Hepatocyte (in vitro differentiated cells): ENCODE measurements at regions not wholly inside any gene's neighbourhood (a gene's known extent, or its start where the extent isn't known, plus 50 kb on each side); places are given as distances from the start of the nearest gene placed in this dataset.
"Not testable (repeated sequence)": the region's sequence is repeated elsewhere in the genome, so short reads cannot be mapped to it uniquely, and the experiment has no call there.

ENCODE experiments used
- DNase-seq: peaks from one replicate; pipeline ENCODE4 v3.0.0-alpha.2; 2016; ENCODE audit warnings: low spot score
- H2AFZ ChIP-seq: fragments of 200-600 bp; sonication (generic); 2 replicates; pipeline ENCODE4 v1.6.0; 2016; ENCODE audit warnings: antibody characterized with exemption, mild to moderate bottlenecking
- H3K27ac ChIP-seq: fragments of 200-600 bp; sonication (generic); 2 replicates; pipeline ENCODE4 v1.5.1; 2016; ENCODE audit warnings: mild to moderate bottlenecking
- H3K27me3 ChIP-seq: fragments of 200-600 bp; sonication (generic); 2 replicates; pipeline ENCODE4 v1.6.1; 2016
- H3K36me3 ChIP-seq: fragments of 200-600 bp; sonication (generic); replicated peaks from 2 replicates; pipeline ENCODE4 v1.5.1; 2016; ENCODE audit warnings: low read depth; ENCODE audit not compliant: insufficient read depth
- H3K4me1 ChIP-seq: fragments of 200-600 bp; sonication (generic); 2 replicates; pipeline ENCODE4 v1.5.1; 2016; ENCODE audit warnings: mild to moderate bottlenecking, moderate library complexity; ENCODE audit not compliant: insufficient read depth
- H3K4me2 ChIP-seq: fragments of 200-600 bp; sonication (generic); 2 replicates; pipeline ENCODE4 v1.6.0; 2016
- H3K4me3 ChIP-seq: fragments of 200-600 bp; sonication (generic); 2 replicates; pipeline ENCODE4 v1.5.1; 2016; ENCODE audit warnings: mild to moderate bottlenecking
- H3K79me2 ChIP-seq: fragments of 200-600 bp; sonication (generic); 2 replicates; pipeline ENCODE4 v1.6.0; 2017; ENCODE audit warnings: mild to moderate bottlenecking
- H3K9me2 ChIP-seq: fragments of 200-600 bp; sonication (generic); replicated peaks from 2 replicates; pipeline ENCODE4 v1.6.0; 2017; ENCODE audit warnings: mild to moderate bottlenecking; ENCODE audit not compliant: insufficient read depth
- H3K9me3 ChIP-seq: fragments of 200-600 bp; sonication (generic); 2 replicates; pipeline ENCODE4 v1.5.1; 2016; ENCODE audit warnings: low read depth, mild to moderate bottlenecking
- H4K20me1 ChIP-seq: fragments of 200-600 bp; sonication (generic); 2 replicates; pipeline ENCODE4 v1.6.0; 2016; ENCODE audit warnings: mild to moderate bottlenecking; ENCODE audit not compliant: insufficient read depth, poor library complexity, severe bottlenecking
- EZH2 ChIP-seq: fragments of 200-600 bp; sonication (generic); IDR thresholded peaks from 2 replicates; pipeline ENCODE4 v1.6.1; 2016; ENCODE audit warnings: antibody characterized with exemption, mild to moderate bottlenecking, borderline replicate concordance
- EZH2phosphoT487 ChIP-seq: fragments of 200-600 bp; sonication (generic); IDR thresholded peaks from one replicate; pipeline ENCODE4 v1.6.1; 2018; ENCODE audit warnings: antibody characterized with exemption, mild to moderate bottlenecking, low read depth, moderate library complexity; ENCODE audit not compliant: unreplicated experiment, severe bottlenecking
- WGBS: methylation state at CpG from one replicate; pipeline ENCODE4 v1.1.6; 2016; ENCODE audit warnings: low lambda C conversion rate; ENCODE audit errors: missing lambda C conversion rate; 5-methylcytosine and 5-hydroxymethylcytosine counted together
- TF ChIP-seq, protein P1 (sequence below): fragments of 200-600 bp; sonication (generic); IDR thresholded peaks from 2 replicates; pipeline ENCODE4 v1.5.1; 2016; ENCODE audit warnings: antibody characterized with exemption, mild to moderate bottlenecking; ENCODE audit not compliant: poor library complexity

DNA sequence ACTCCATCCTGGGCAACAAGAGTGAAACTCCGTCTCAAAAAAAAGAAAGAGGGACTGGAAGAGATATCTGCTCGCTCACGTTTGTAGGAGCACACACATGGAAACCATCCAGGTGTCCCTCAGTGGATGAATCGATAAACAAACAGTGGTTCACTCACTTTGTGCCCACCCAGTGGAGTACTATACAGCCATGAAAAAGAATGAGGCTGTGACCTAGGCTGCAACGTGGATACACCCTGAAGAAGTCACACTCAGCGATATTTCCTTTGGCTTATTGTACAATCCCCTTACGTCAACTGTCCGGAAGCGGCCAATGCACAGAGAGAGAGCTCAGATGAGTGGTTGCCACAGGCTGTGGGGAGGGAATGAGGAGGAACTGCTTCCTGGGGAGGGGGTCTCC lies 82.3 kb upstream of the PPP2R3B start:
- WGBS = 93% methylated on average over 9 of the region's 9 CpGs
- Histone ChIP-seq H4K20me1 (no peaks in the 10 kb centered on the region), H3K27ac (no peak overlapping the region), H3K27me3 (no peaks in the 10 kb centered on the region), H2AFZ (no peak overlapping the region), H3K4me1 (no peaks in the 10 kb centered on the region), H3K4me3 (no peak overlapping the region), H3K9me2 (no peaks in the 10 kb centered on the region), H3K36me3 (no peaks in the 10 kb centered on the region), H3K79me2 (no peaks in the 10 kb centered on the region), H3K4me2 (no peak overlapping the region), H3K9me3 (no peaks in the 10 kb centered on the region)
- no peak for TF ChIP-seq EZH2
- no peak for TF ChIP-seq EZH2phosphoT487
- TF ChIP-seq, protein P1, sequence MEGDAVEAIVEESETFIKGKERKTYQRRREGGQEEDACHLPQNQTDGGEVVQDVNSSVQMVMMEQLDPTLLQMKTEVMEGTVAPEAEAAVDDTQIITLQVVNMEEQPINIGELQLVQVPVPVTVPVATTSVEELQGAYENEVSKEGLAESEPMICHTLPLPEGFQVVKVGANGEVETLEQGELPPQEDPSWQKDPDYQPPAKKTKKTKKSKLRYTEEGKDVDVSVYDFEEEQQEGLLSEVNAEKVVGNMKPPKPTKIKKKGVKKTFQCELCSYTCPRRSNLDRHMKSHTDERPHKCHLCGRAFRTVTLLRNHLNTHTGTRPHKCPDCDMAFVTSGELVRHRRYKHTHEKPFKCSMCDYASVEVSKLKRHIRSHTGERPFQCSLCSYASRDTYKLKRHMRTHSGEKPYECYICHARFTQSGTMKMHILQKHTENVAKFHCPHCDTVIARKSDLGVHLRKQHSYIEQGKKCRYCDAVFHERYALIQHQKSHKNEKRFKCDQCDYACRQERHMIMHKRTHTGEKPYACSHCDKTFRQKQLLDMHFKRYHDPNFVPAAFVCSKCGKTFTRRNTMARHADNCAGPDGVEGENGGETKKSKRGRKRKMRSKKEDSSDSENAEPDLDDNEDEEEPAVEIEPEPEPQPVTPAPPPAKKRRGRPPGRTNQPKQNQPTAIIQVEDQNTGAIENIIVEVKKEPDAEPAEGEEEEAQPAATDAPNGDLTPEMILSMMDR = no peak
- no peak for DNase-seq

DNA sequence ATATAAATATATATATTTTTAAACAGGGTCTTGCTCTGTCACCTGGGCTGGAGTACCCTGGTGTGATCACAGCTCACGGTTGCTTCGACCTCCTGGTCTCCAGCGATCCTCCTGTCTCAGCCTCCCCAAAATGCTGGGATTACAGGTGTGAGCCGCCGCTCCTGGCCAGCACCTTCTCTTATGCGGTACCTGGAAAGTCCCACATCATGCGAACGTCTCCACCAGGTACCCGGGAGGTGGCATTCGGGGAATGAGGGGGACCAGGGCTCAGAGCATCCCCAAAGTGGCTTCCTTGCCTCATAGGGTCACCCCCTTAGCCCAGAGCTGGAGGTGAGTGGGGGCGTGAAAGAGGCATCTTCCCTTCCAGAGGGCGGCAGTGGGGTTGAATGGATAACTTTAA lies 84.0 kb upstream of the PPP2R3B start:
- no peaks in the 10 kb centered on the region for H3K9me3 ChIP-seq
- DNase-seq = no peak
- no peak overlapping the region for H3K4me3 ChIP-seq
- H3K36me3 ChIP-seq = no peaks in the 10 kb centered on the region
- H2AFZ ChIP-seq = no peak overlapping the region
- TF ChIP-seq EZH2phosphoT487 (no peak), EZH2 (no peak)
- TF ChIP-seq, protein P1 = no peak
- H3K27me3 ChIP-seq = no peaks in the 10 kb centered on the region
- no peak overlapping the region for H3K4me2 ChIP-seq
- no peaks in the 10 kb centered on the region for H3K4me1 ChIP-seq
- no peak overlapping the region for H3K27ac ChIP-seq
- 94% methylated on average over 12 of the region's 12 CpGs for WGBS
- no peaks in the 10 kb centered on the region for H4K20me1 ChIP-seq
- H3K79me2 ChIP-seq = no peaks in the 10 kb centered on the region
- H3K9me2 ChIP-seq = no peaks in the 10 kb centered on the region

DNA sequence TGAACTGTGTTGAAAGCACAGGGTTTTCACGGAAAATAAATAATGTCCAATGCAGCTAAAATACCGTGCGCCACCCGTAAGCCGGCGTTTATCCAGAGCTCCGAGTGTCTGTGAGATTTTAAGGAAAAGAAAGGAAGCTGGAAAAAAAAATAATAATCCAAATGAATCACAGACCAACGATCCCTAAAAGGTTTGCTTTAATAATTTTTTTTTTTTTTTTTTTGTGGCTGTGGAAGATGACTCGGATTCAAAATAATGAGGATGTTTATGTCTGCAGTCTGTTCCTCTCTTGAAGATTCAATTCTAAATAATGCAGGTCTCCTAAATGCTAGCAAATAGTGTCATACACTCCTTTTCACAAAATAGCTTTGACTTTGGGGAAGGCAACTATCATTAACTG lies 84.6 kb upstream of the PPP2R3B start:
- no peak overlapping the region for H3K4me2 ChIP-seq
- 78% methylated on average over 9 of the region's 9 CpGs for WGBS
- no peaks in the 10 kb centered on the region for H3K79me2 ChIP-seq
- no peaks in the 10 kb centered on the region for H4K20me1 ChIP-seq
- H3K9me2 ChIP-seq = no peaks in the 10 kb centered on the region
- H2AFZ ChIP-seq = no peak overlapping the region
- H3K4me3 ChIP-seq = no peak overlapping the region
- no peaks in the 10 kb centered on the region for H3K9me3 ChIP-seq
- no peaks in the 10 kb centered on the region for H3K36me3 ChIP-seq
- H3K27ac ChIP-seq = no peak overlapping the region
- TF ChIP-seq EZH2phosphoT487 = no peak
- TF ChIP-seq, protein P1 = no peak
- no peak for TF ChIP-seq EZH2
- DNase-seq = no peak
- no peaks in the 10 kb centered on the region for H3K27me3 ChIP-seq
- H3K4me1 ChIP-seq = no peaks in the 10 kb centered on the region

GRCh38 chrX:472275-472674 lies 85.6 kb upstream of the PPP2R3B start:
- H3K4me3 ChIP-seq, H3K4me2 ChIP-seq, H4K20me1 ChIP-seq, H3K4me1 ChIP-seq, H3K27ac ChIP-seq, H3K9me2 ChIP-seq, H3K79me2 ChIP-seq, H3K27me3 ChIP-seq, H3K36me3 ChIP-seq, DNase-seq, H2AFZ ChIP-seq, H3K9me3 ChIP-seq: not testable (repeated sequence)
- 87% methylated on average over 9 of the region's 9 CpGs for WGBS
